SK-N-SH treated with all-trans-retinoic acid at 6 μM for 48 hours (cell line): ENCODE measurements at regions not wholly inside any gene's neighbourhood (a gene's known extent, or its start where the extent isn't known, plus 50 kb on each side); places are given as distances from the start of the nearest gene placed in this dataset.
A peak's percentile ranks its signal among the peaks of the same experiment; 100 is the strongest.

Experiments
- ATAC-seq: fragments of 200-7000 bp; cut with Tn5 transposase; 3 replicates; pipeline ENCODE4 v1.9.1; 2020; ENCODE audit warnings: mild to moderate bottlenecking, moderate library complexity
- ARNTL ChIP-seq: fragments of 450-650 bp; formaldehyde crosslinking; IDR thresholded peaks from 2 replicates; pipeline ENCODE4 v1.5.0; 2020; ENCODE audit warnings: low read depth, mild to moderate bottlenecking, moderate library complexity, borderline replicate concordance
- CREB5 ChIP-seq: fragments of 250-450 bp; sonication (Bioruptor Pico); IDR thresholded peaks from 2 replicates; pipeline ENCODE4 v1.5.1; 2020; ENCODE audit warnings: low read depth, mild to moderate bottlenecking, moderate library complexity
- CSDC2 ChIP-seq: fragments of 250-450 bp; sonication (Bioruptor Pico); IDR thresholded peaks from 2 replicates; pipeline ENCODE4 v1.5.0; 2020; ENCODE audit warnings: mild to moderate bottlenecking, moderate library complexity
- CSRNP3 ChIP-seq: fragments of 250-450 bp; sonication (Bioruptor Pico); IDR thresholded peaks from 2 replicates; pipeline ENCODE4 v1.5.1; 2021; ENCODE audit warnings: mild to moderate bottlenecking, moderate library complexity
- ESRRG ChIP-seq: fragments of 250-450 bp; sonication (Bioruptor Pico); IDR thresholded peaks from 2 replicates; pipeline ENCODE4 v1.6.1; 2021; ENCODE audit warnings: mild to moderate bottlenecking
- GLIS3 ChIP-seq: fragments of 250-450 bp; sonication (Bioruptor Pico); IDR thresholded peaks from 2 replicates; pipeline ENCODE4 v1.5.0; 2020; ENCODE audit warnings: mild to moderate bottlenecking, moderate library complexity
- ISL1 ChIP-seq: fragments of 250-450 bp; sonication (Bioruptor Pico); IDR thresholded peaks from 2 replicates; pipeline ENCODE4 v2.1.2; 2022; ENCODE audit warnings: mild to moderate bottlenecking, moderate library complexity
- OSR1 ChIP-seq: fragments of 250-450 bp; sonication (Bioruptor Pico); IDR thresholded peaks from 2 replicates; pipeline ENCODE4 v1.8.0; 2022; ENCODE audit warnings: moderate library complexity, mild to moderate bottlenecking, inconsistent platforms
- PATZ1 ChIP-seq: fragments of 250-450 bp; sonication (Bioruptor Pico); IDR thresholded peaks from 2 replicates; pipeline ENCODE4 v1.8.0; 2020; ENCODE audit warnings: mild to moderate bottlenecking, moderate library complexity, borderline replicate concordance
- PPARA ChIP-seq: fragments of 250-450 bp; sonication (Bioruptor Pico); IDR thresholded peaks from 2 replicates; pipeline ENCODE4 v1.5.0; 2020; ENCODE audit warnings: mild to moderate bottlenecking, borderline replicate concordance
- RARB ChIP-seq: fragments of 250-450 bp; sonication (Bioruptor Pico); IDR thresholded peaks from 2 replicates; pipeline ENCODE4 v1.8.0; 2021; ENCODE audit warnings: mild to moderate bottlenecking, moderate library complexity
- SNAI2 ChIP-seq: fragments of 250-450 bp; sonication (Bioruptor Pico); IDR thresholded peaks from 2 replicates; pipeline ENCODE4 v1.5.0; 2020; ENCODE audit warnings: mild to moderate bottlenecking, moderate library complexity
- TCF4 ChIP-seq: fragments of 250-450 bp; sonication (Bioruptor Pico); IDR thresholded peaks from 2 replicates; pipeline ENCODE4 v1.8.0; 2021; ENCODE audit warnings: mild to moderate bottlenecking, moderate library complexity, borderline replicate concordance
- TOX ChIP-seq: fragments of 250-450 bp; sonication (Bioruptor Pico); IDR thresholded peaks from 2 replicates; pipeline ENCODE4 v1.8.0; 2021; ENCODE audit warnings: mild to moderate bottlenecking, moderate library complexity, borderline replicate concordance
- ZC3H10 ChIP-seq: fragments of 250-450 bp; sonication (Bioruptor Pico); IDR thresholded peaks from 2 replicates; pipeline ENCODE4 v1.5.1; 2021; ENCODE audit warnings: mild to moderate bottlenecking, moderate library complexity
- ZFP3 ChIP-seq: fragments of 250-450 bp; sonication (Bioruptor Pico); IDR thresholded peaks from 2 replicates; pipeline ENCODE4 v1.5.0; 2020; ENCODE audit warnings: mild to moderate bottlenecking, moderate library complexity
- ZFP30 ChIP-seq: fragments of 450-650 bp; formaldehyde crosslinking; IDR thresholded peaks from 2 replicates; pipeline ENCODE4 v1.5.0; 2022; ENCODE audit warnings: mild to moderate bottlenecking, moderate library complexity
- ZNF565 ChIP-seq: fragments of 450-650 bp; formaldehyde crosslinking; conservative IDR thresholded peaks from 2 replicates; pipeline ENCODE4 v1.5.0; 2020; ENCODE audit warnings: low read depth, mild to moderate bottlenecking, moderate library complexity
- ZNF70 ChIP-seq: fragments of 450-650 bp; formaldehyde crosslinking; IDR thresholded peaks from 2 replicates; pipeline ENCODE4 v1.5.0; 2020; ENCODE audit warnings: mild to moderate bottlenecking, moderate library complexity
- ZNF8 ChIP-seq: fragments of 450-650 bp; formaldehyde crosslinking; IDR thresholded peaks from 2 replicates; pipeline ENCODE4 v1.5.0; 2020; ENCODE audit warnings: mild to moderate bottlenecking, moderate library complexity
- TF ChIP-seq, protein P1 (sequence below): fragments of 250-450 bp; sonication (Bioruptor Pico); IDR thresholded peaks from 2 replicates; pipeline ENCODE4 v1.5.0; 2020; ENCODE audit warnings: mild to moderate bottlenecking, moderate library complexity
- TF ChIP-seq, protein P2 (sequence below): fragments of 250-450 bp; sonication (Bioruptor Pico); IDR thresholded peaks from 2 replicates; pipeline ENCODE4 v1.8.0; 2021; ENCODE audit warnings: low read depth, mild to moderate bottlenecking, moderate library complexity, borderline replicate concordance

- TF ChIP-seq, protein P1, sequence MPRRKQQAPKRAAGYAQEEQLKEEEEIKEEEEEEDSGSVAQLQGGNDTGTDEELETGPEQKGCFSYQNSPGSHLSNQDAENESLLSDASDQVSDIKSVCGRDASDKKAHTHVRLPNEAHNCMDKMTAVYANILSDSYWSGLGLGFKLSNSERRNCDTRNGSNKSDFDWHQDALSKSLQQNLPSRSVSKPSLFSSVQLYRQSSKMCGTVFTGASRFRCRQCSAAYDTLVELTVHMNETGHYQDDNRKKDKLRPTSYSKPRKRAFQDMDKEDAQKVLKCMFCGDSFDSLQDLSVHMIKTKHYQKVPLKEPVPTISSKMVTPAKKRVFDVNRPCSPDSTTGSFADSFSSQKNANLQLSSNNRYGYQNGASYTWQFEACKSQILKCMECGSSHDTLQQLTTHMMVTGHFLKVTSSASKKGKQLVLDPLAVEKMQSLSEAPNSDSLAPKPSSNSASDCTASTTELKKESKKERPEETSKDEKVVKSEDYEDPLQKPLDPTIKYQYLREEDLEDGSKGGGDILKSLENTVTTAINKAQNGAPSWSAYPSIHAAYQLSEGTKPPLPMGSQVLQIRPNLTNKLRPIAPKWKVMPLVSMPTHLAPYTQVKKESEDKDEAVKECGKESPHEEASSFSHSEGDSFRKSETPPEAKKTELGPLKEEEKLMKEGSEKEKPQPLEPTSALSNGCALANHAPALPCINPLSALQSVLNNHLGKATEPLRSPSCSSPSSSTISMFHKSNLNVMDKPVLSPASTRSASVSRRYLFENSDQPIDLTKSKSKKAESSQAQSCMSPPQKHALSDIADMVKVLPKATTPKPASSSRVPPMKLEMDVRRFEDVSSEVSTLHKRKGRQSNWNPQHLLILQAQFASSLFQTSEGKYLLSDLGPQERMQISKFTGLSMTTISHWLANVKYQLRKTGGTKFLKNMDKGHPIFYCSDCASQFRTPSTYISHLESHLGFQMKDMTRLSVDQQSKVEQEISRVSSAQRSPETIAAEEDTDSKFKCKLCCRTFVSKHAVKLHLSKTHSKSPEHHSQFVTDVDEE (CRISPR knock-in tag), result 0 out of 2 replicates have a peak, but pooled peaks have one; percentile 24
- no peak for TF ChIP-seq PPARA (CRISPR knock-in tag)
- TF ChIP-seq ZNF8, result no peak
- no peak for TF ChIP-seq OSR1 (CRISPR knock-in tag)
- 0 out of 2 replicates have a peak, but pooled peaks have one; percentile 6 for TF ChIP-seq ZC3H10 (CRISPR knock-in tag)
- no peak; the same call in 1 of the 2 replicates for TF ChIP-seq TOX
- peak; percentile 80; the same call in 1 of the 2 replicates for TF ChIP-seq CSDC2 (CRISPR knock-in tag)
Observed at GRCh38 chr7:46557295-46557711, 636.2 kb upstream of the IGFBP3 start (continued).

GRCh38 chr7:46554688-46555422 lies 633.8 kb upstream of the IGFBP3 start:
- no peak for ATAC-seq
- TF ChIP-seq ZFP30 (CRISPR knock-in tag) (no peak), CSDC2 (CRISPR knock-in tag) (0 out of 2 replicates have a peak, but pooled peaks have one; percentile 34), ZFP3 (CRISPR knock-in tag) (0 out of 2 replicates have a peak, but pooled peaks have one; percentile 32)

GRCh38 chr7:46551603-46552002 lies 630.5 kb upstream of the IGFBP3 start:
- no peak for ATAC-seq
- TF ChIP-seq CSDC2 (CRISPR knock-in tag) (no peak), ISL1 (CRISPR knock-in tag) (no peak), TCF4 (CRISPR knock-in tag) (no peak), ARNTL (CRISPR knock-in tag) (no peak), ESRRG (CRISPR knock-in tag) (no peak), PATZ1 (CRISPR knock-in tag) (no peak), TOX (no peak), CREB5 (CRISPR knock-in tag) (no peak), SNAI2 (no peak), ZNF70 (CRISPR knock-in tag) (no peak), RARB (CRISPR knock-in tag) (no peak), ZFP3 (CRISPR knock-in tag) (no peak), CSRNP3 (CRISPR knock-in tag) (no peak), GLIS3 (CRISPR knock-in tag) (no peak), ZNF8 (no peak), OSR1 (CRISPR knock-in tag) (no peak), ZC3H10 (CRISPR knock-in tag) (no peak), ZNF565 (CRISPR knock-in tag) (no peak)
- TF ChIP-seq, protein P1 (CRISPR knock-in tag), result no peak
- TF ChIP-seq, protein P2, sequence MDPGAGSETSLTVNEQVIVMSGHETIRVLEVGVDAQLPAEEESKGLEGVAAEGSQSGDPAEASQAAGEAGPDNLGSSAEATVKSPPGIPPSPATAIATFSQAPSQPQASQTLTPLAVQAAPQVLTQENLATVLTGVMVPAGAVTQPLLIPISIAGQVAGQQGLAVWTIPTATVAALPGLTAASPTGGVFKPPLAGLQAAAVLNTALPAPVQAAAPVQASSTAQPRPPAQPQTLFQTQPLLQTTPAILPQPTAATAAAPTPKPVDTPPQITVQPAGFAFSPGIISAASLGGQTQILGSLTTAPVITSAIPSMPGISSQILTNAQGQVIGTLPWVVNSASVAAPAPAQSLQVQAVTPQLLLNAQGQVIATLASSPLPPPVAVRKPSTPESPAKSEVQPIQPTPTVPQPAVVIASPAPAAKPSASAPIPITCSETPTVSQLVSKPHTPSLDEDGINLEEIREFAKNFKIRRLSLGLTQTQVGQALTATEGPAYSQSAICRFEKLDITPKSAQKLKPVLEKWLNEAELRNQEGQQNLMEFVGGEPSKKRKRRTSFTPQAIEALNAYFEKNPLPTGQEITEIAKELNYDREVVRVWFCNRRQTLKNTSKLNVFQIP, result no peak
